H9 (cell line): ENCODE measurements at regions not wholly inside any gene's neighbourhood (a gene's known extent, or its start where the extent isn't known, plus 50 kb on each side); places are given as distances from the start of the nearest gene placed in this dataset.

Experiments used
- DNase-seq: peaks from one replicate; pipeline ENCODE4 v3.0.0-alpha.2; 2017
- H2AFZ ChIP-seq: one replicate; pipeline ENCODE4 v1.6.1; 2013; ENCODE audit warnings: mild to moderate bottlenecking, low read length, control low read depth, moderate library complexity
- H2AK5ac ChIP-seq: 2 replicates; pipeline ENCODE4 v1.6.1; 2013; ENCODE audit warnings: low read length, control low read depth, mixed read lengths; ENCODE audit not compliant: insufficient read length
- H2BK120ac ChIP-seq: one replicate; pipeline ENCODE4 v1.6.1; 2013; ENCODE audit warnings: low read depth, mild to moderate bottlenecking, low read length, control low read depth, inconsistent platforms; ENCODE audit not compliant: poor library complexity, severe bottlenecking
- H2BK12ac ChIP-seq: 2 replicates; pipeline ENCODE4 v1.6.1; 2013; ENCODE audit warnings: low read length, control low read depth, mixed read lengths, low read depth; ENCODE audit not compliant: insufficient read length
- H2BK15ac ChIP-seq: 2 replicates; pipeline ENCODE4 v1.6.1; 2013; ENCODE audit warnings: low read depth, low read length, control low read depth
- H2BK20ac ChIP-seq: one replicate; pipeline ENCODE4 v1.6.1; 2013; ENCODE audit warnings: low read depth, mild to moderate bottlenecking, low read length, control low read depth, inconsistent platforms; ENCODE audit not compliant: poor library complexity, severe bottlenecking
- H2BK5ac ChIP-seq: 2 replicates; pipeline ENCODE4 v1.6.1; 2013; ENCODE audit warnings: low read length, control low read depth, mixed read lengths; ENCODE audit not compliant: insufficient read length
- H3K14ac ChIP-seq: 2 replicates; pipeline ENCODE4 v1.6.1; 2013; ENCODE audit warnings: low read length, control low read depth; ENCODE audit not compliant: insufficient read depth
- H3K18ac ChIP-seq: 2 replicates; pipeline ENCODE4 v1.6.1; 2013; ENCODE audit warnings: low read depth, mild to moderate bottlenecking, mixed read lengths, low read length, control low read depth; ENCODE audit not compliant: insufficient read length
- H3K23ac ChIP-seq: 2 replicates; pipeline ENCODE4 v1.6.1; 2013; ENCODE audit warnings: low read length, control low read depth, mixed read lengths, low read depth; ENCODE audit not compliant: insufficient read length
- H3K23me2 ChIP-seq: 2 replicates; pipeline ENCODE4 v1.6.1; 2013; ENCODE audit warnings: low read depth, mild to moderate bottlenecking, mixed read lengths, low read length, control low read depth; ENCODE audit not compliant: insufficient read length, poor library complexity, severe bottlenecking
- H3K27ac ChIP-seq: 2 replicates; pipeline ENCODE4 v1.5.1; 2013; ENCODE audit warnings: low read length, control low read depth, mixed read lengths, low read depth; ENCODE audit not compliant: insufficient read length
- H3K27me3 ChIP-seq: 2 replicates; pipeline ENCODE4 v1.6.1; 2013; ENCODE audit warnings: low read length, control low read depth, inconsistent platforms; ENCODE audit not compliant: insufficient read depth
- H3K4ac ChIP-seq: 2 replicates; pipeline ENCODE4 v1.6.1; 2013; ENCODE audit warnings: low read depth, mild to moderate bottlenecking, control low read depth, inconsistent platforms, low read length, moderate library complexity
- H3K4me1 ChIP-seq: 2 replicates; pipeline ENCODE4 v1.6.1; 2013; ENCODE audit warnings: low read length, control low read depth, inconsistent platforms; ENCODE audit not compliant: insufficient read depth
- H3K4me2 ChIP-seq: 2 replicates; pipeline ENCODE4 v1.6.1; 2013; ENCODE audit warnings: low read length, control low read depth, mixed read lengths; ENCODE audit not compliant: insufficient read length, insufficient read depth
- H3K56ac ChIP-seq: 2 replicates; pipeline ENCODE4 v1.6.1; 2013; ENCODE audit warnings: low read depth, mild to moderate bottlenecking, mixed read lengths, low read length, control low read depth; ENCODE audit not compliant: insufficient read length
- H3K79me1 ChIP-seq: 2 replicates; pipeline ENCODE4 v1.6.1; 2013; ENCODE audit warnings: low read depth, mild to moderate bottlenecking, moderate library complexity, low read length, control low read depth, inconsistent platforms; ENCODE audit not compliant: insufficient read depth, poor library complexity, severe bottlenecking
- H3K79me2 ChIP-seq: 2 replicates; pipeline ENCODE4 v1.6.1; 2013; ENCODE audit warnings: low read length, control low read depth, inconsistent platforms; ENCODE audit not compliant: insufficient read depth
- H3K9ac ChIP-seq: 2 replicates; pipeline ENCODE4 v1.6.1; 2013; ENCODE audit warnings: low read length, control low read depth, mixed read lengths; ENCODE audit not compliant: insufficient read length; ENCODE audit errors: extremely low read depth
- H3K9me3 ChIP-seq: one replicate; pipeline ENCODE4 v1.6.1; 2013; ENCODE audit warnings: low read depth, low read length, inconsistent platforms; ENCODE audit not compliant: control insufficient read depth
- H3T11ph ChIP-seq: one replicate; pipeline ENCODE4 v1.6.1; 2013; ENCODE audit warnings: mild to moderate bottlenecking, low read length, control low read depth, inconsistent platforms
- H4K20me1 ChIP-seq: one replicate; pipeline ENCODE4 v1.6.1; 2013; ENCODE audit not compliant: control insufficient read depth, insufficient read length, insufficient read depth
- H4K5ac ChIP-seq: 2 replicates; pipeline ENCODE4 v1.6.1; 2013; ENCODE audit warnings: low read depth, mild to moderate bottlenecking, mixed read lengths, low read length, control low read depth; ENCODE audit not compliant: insufficient read length
- H4K8ac ChIP-seq: replicated peaks from 2 replicates; pipeline ENCODE4 v1.6.1; 2013; ENCODE audit warnings: low read length, control low read depth, mixed read lengths, low read depth; ENCODE audit not compliant: insufficient read length
- H4K91ac ChIP-seq: 2 replicates; pipeline ENCODE4 v1.6.1; 2013; ENCODE audit warnings: low read depth, mild to moderate bottlenecking, moderate library complexity, mixed read lengths, low read length, control low read depth; ENCODE audit not compliant: insufficient read length
- H3K27ac Mint-ChIP-seq, 3 experiments: 2 replicates in 2 of 3; 3 replicates in 1 of 3; pipeline ENCODE4 v1.8.0; 2020 to 2021; ENCODE audit warnings: mixed read lengths in 3 of 3, mild to moderate bottlenecking in 1 of 3, moderate library complexity in 1 of 3
- H3K27me3 Mint-ChIP-seq: 2 replicates; pipeline ENCODE4 v1.8.0; 2021; ENCODE audit warnings: low read depth, mild to moderate bottlenecking, moderate library complexity, mixed read lengths
- H3K36me3 Mint-ChIP-seq, 3 experiments: 2 replicates in 2 of 3; 3 replicates in 1 of 3; pipeline ENCODE4 v1.8.0; 2020 to 2021; ENCODE audit warnings: low read depth in 3 of 3, mixed read lengths in 3 of 3; ENCODE audit not compliant: insufficient read depth in 1 of 3
- H3K4me1 Mint-ChIP-seq, 2 experiments: 2 replicates each; pipeline ENCODE4 v1.8.0; 2020; ENCODE audit warnings: mixed read lengths in 2 of 2
- H3K4me3 Mint-ChIP-seq, 2 experiments: 2 replicates in 1 of 2; 3 replicates in 1 of 2; pipeline ENCODE4 v1.8.0; 2020 to 2021; ENCODE audit warnings: mild to moderate bottlenecking in 2 of 2, mixed read lengths in 2 of 2, moderate library complexity in 1 of 2
- H3K9me3 Mint-ChIP-seq, 2 experiments: 2 replicates in 1 of 2; 3 replicates in 1 of 2; pipeline ENCODE4 v1.8.0; 2020; ENCODE audit warnings: mild to moderate bottlenecking in 2 of 2, mixed read lengths in 2 of 2, moderate library complexity in 1 of 2
- WGBS: extraction: QIAGEN DNeasy Blood & Tissue Kit; methylation state at CpG from one replicate; pipeline ENCODE4 v1.1.7; 2013; ENCODE audit warnings: missing lambda C conversion rate, low lambda C conversion rate, mixed read lengths; ENCODE audit not compliant: insufficient read length; ENCODE audit errors: extremely low coverage; 5-methylcytosine and 5-hydroxymethylcytosine counted together
- TF ChIP-seq, protein P1 (sequence below): fragments of 200-600 bp; sonication (generic); conservative IDR thresholded peaks from 3 replicates; pipeline ENCODE4 v1.8.0; 2021; ENCODE audit warnings: antibody characterized with exemption, mild to moderate bottlenecking

DNA sequence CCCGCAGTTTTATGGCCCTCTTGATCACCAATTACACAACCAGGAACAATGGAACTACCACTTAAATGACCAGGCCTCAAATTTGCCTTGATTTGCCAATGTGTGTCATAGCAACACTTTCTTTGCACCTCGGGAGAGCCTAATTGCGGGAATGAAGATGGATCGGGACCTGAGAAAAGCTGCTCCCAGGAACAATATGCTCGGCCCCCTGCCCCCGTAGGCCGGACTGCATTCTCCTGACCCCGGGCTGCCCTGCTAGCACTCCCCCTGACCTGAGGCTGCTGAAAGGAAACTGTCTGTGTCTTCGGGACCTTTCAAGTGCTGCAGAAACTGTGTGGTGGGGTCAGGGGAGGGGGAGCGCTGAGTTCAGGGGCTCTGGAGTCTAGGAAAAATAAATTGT lies 294.3 kb upstream of the IRX1 start:
- no peak overlapping the region for H3T11ph ChIP-seq
- H2BK12ac ChIP-seq: no peak overlapping the region
- H3K4me1 ChIP-seq: no peaks in the 10 kb centered on the region
- H3K4me3 Mint-ChIP-seq: no peak overlapping the region
- H2BK15ac ChIP-seq: no peak overlapping the region
- H3K4ac ChIP-seq: no peak overlapping the region
- H4K20me1 ChIP-seq: no peaks in the 10 kb centered on the region
- H3K9me3 ChIP-seq: no peaks in the 10 kb centered on the region
- H2AK5ac ChIP-seq: no peak overlapping the region
- H3K23me2 ChIP-seq: no peaks in the 10 kb centered on the region
- no peak overlapping the region for H4K8ac ChIP-seq
- no peak overlapping the region for H2BK20ac ChIP-seq
- WGBS: no CpG with 5 or more reads among the region's 10 CpGs
- H3K9me3 Mint-ChIP-seq: no peaks in the 10 kb centered on the region
- H3K27ac ChIP-seq: no peak overlapping the region
- H3K4me2 ChIP-seq: no peak overlapping the region
- peaks cover 3% of the 10 kb centered on the region for H3K27me3 Mint-ChIP-seq
- no peak overlapping the region for H3K18ac ChIP-seq
- no peaks in the 10 kb centered on the region for H3K36me3 Mint-ChIP-seq
- no peak overlapping the region for H2BK120ac ChIP-seq
- H3K14ac ChIP-seq: no peak overlapping the region
- no peaks in the 10 kb centered on the region for H3K27me3 ChIP-seq
- H4K5ac ChIP-seq: no peak overlapping the region
- TF ChIP-seq, protein P1, sequence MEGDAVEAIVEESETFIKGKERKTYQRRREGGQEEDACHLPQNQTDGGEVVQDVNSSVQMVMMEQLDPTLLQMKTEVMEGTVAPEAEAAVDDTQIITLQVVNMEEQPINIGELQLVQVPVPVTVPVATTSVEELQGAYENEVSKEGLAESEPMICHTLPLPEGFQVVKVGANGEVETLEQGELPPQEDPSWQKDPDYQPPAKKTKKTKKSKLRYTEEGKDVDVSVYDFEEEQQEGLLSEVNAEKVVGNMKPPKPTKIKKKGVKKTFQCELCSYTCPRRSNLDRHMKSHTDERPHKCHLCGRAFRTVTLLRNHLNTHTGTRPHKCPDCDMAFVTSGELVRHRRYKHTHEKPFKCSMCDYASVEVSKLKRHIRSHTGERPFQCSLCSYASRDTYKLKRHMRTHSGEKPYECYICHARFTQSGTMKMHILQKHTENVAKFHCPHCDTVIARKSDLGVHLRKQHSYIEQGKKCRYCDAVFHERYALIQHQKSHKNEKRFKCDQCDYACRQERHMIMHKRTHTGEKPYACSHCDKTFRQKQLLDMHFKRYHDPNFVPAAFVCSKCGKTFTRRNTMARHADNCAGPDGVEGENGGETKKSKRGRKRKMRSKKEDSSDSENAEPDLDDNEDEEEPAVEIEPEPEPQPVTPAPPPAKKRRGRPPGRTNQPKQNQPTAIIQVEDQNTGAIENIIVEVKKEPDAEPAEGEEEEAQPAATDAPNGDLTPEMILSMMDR: no peak
- H3K23ac ChIP-seq: no peak overlapping the region
- no peak overlapping the region for H4K91ac ChIP-seq
- no peak overlapping the region for H2BK5ac ChIP-seq
- H3K79me2 ChIP-seq: no peaks in the 10 kb centered on the region
- no peak for DNase-seq
- H3K9ac ChIP-seq: no peak overlapping the region
- no peaks in the 10 kb centered on the region for H3K79me1 ChIP-seq
- no peak overlapping the region for H3K56ac ChIP-seq
- H3K27ac Mint-ChIP-seq: no peak overlapping the region
- H2AFZ ChIP-seq: no peak overlapping the region
- peaks cover 0 to 7% of the 10 kb centered on the region in 2 experiments; a peak in 2 of 4 replicates for H3K4me1 Mint-ChIP-seq
